HG03469 (cell line): ENCODE measurements at regions not wholly inside any gene's neighbourhood (a gene's known extent, or its start where the extent isn't known, plus 50 kb on each side); places are given as distances from the start of the nearest gene placed in this dataset.
"Not testable (repeated sequence)": the region's sequence is repeated elsewhere in the genome, so short reads cannot be mapped to it uniquely, and the experiment has no call there.

Experiments
- ATAC-seq: cut with Tn5 transposase; IDR thresholded peaks from one replicate; pipeline ENCODE4 v1.9.1; 2021; ENCODE audit warnings: mild to moderate bottlenecking, moderate library complexity, moderate number of reproducible peaks; ENCODE audit not compliant: unreplicated experiment

DNA sequence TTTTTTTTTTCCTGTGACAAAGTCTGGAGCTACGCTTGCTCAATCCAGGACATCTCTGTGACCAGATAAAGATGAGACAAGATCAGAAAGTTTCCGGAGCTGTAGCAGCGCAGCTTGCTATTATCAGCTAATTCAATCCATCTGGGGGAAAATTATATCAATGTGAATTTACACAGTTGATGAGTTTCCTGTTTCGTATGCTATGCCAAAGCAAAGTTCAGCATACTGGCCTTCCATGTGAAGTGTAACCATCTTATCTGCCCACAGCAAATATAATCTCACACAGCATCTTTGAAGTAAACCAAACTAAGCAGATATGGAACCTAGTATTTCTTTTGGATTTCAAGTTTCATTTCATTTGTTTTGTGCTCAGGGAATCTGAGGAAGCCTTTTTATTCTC lies 1767.7 kb downstream of the EFNA5 start:
- ATAC-seq, result no peak

DNA sequence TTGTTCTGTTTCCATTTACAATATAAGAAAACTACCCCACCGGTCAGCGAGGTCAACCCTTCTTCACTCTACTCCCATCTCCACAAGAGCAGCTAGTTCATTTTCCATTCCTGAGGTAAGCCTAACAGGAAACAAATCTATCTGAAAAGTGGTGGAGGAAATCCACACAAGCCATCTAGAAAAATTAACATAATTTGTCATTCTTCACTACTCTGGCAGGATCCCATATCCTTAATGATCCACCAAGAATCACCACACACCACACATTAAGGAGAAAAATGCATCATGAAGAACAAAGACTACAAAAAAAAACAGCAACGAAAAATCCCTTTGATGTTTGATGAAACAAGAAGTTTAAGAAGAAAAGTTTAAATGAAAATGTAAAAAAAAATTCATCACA lies 1771.0 kb downstream of the EFNA5 start:
- ATAC-seq, result no peak

DNA sequence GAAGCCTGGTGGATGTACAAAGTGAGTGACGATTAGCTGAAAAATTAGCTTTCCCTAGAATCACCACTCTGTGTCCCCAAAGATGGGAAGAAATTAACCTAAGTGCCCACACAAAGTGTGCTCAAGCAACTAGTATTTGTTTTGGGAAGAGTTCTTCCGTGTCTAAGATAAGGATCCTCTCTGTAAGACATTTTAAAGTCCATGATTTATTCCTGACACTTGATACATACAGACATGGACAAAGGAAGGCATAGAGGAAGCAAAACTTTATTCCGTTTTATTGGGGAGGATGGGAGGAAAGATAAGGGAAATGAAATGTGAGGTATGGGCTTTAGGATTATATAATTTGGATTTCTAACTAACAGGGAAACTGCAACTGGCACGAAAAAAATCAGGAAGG lies 1772.6 kb downstream of the EFNA5 start:
- ATAC-seq, result no peak

DNA sequence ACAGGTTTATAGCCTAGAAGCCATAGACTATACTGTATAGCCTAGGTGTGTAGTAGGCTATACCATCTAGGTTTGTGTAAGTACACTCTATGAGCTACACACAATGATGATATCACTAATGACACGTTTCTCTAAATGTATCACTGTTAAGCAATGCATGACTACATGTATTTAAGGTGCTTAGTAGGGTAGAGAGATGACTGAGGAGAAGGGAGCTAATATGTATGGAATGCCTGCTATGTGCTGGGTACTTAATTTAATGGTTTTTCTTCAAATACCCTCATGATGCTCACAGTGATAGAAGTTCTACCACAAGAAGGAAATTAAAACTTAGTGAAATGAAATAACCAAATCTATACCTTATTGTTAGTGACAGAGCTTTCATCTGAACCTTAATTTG lies 1785.5 kb downstream of the EFNA5 start:
- ATAC-seq, result no peak

DNA sequence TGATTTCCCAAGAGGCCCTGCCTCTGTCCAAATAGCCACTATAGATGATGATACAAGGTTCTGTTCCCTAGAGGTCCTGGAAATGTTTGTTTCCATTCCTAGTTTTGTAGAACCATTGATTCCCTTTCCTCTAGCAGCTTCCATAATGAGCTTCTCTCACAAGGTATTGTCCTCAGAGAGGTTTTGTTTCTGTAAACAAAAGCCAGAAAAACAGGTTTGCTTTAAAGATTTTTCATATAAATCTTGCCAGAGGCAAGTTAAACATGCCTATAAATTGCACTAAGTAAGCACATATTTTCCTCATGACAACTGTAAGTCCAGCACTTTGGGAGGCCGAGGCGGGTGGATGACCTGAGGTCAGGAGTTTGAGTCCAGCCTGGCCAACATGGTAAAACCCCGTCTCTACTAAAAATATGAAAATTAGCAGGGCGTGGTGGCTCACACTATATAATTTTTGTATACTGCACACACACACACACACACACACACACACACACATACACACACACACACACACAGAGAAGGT lies 1787.7 kb downstream of the EFNA5 start:
- no peak for ATAC-seq

DNA sequence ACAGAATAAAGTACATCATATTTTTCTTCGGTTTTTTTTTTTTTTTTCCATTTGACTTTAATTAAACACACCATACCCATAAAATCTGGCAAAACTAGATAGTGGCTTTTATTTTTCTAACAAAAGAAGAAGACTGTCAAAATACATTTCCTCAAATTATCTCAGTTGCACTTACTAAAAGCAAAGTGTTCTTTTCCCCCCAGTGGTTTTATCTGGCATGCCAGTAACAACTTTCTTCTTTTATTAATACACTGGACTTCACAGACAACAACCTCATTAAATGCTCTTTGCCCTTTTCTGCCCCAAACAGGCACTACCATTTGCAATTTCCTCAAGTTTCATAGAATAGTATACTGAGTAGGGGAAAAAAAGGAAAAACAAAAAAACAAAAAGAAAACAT lies 1792.3 kb downstream of the EFNA5 start:
- no peak for ATAC-seq

DNA sequence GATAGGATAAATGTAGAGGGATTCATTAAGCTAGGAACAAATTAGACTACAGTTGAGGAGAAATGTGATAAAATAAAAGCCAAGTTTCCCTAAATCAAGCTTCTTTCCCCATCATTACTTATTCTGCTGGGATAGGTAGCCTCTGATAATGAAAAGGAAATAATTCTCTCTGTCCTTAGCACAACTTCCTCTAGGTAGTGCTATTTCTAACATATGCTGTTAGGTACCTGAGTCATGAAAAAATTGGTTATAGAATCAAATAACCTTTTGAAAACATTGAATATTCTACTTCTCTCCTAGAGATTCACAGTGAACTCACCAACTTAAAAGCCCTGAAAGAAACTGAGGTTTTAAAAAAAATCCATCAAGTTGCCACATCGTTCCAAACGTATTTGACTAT lies 1793.1 kb downstream of the EFNA5 start:
- ATAC-seq, result no peak

DNA sequence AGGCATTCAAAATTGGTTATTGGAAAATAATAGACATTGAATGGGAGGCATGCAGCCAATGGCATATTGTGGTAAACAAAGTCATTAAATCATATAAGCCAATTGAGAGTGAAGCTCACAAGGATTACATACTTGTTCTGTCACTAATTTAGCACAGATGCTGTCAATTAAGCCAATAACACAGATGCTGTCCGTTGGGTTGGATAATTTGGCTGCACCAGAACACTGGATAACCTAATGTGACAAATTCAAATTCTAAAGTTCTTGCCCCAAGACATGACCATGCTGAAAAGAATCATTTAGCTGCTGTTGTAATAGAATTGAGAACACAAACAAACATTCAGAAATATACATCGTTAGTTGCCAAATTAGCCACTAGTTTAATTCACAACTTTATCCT lies 1796.4 kb downstream of the EFNA5 start:
- no peak for ATAC-seq

DNA sequence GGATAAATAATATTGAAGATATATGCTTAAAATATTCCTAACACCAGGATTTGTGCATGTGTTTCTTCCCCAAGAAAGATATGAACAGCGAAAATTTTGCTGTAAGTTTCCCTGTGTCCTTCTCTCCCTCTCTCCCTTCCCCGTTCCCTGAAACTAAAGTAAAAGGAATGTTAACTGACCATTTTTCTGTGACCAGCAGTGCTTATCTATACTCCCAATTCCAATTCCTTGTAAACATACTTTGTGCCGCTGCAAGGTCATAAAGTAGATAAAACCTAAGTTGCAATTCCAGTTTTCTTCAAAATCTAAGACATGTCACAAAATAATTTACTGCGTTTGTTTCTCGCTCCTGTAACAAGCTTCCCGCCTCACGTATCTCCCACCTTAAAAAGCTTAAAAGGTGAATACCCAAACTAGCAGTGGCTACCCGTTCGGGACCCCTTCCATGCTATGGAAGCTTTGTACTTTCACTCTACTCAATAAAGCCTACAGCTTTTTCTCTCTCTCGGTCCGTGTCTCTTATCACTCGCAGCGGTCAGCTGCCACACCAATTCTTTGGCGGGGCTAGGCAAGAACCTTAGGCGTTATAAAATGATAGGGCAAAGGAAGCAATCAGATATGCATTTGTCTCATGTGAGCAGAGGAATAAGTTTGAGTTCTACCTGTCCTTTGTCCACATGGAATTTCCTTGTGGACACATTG lies 1798.0 kb downstream of the EFNA5 start:
- ATAC-seq, result no peak

DNA sequence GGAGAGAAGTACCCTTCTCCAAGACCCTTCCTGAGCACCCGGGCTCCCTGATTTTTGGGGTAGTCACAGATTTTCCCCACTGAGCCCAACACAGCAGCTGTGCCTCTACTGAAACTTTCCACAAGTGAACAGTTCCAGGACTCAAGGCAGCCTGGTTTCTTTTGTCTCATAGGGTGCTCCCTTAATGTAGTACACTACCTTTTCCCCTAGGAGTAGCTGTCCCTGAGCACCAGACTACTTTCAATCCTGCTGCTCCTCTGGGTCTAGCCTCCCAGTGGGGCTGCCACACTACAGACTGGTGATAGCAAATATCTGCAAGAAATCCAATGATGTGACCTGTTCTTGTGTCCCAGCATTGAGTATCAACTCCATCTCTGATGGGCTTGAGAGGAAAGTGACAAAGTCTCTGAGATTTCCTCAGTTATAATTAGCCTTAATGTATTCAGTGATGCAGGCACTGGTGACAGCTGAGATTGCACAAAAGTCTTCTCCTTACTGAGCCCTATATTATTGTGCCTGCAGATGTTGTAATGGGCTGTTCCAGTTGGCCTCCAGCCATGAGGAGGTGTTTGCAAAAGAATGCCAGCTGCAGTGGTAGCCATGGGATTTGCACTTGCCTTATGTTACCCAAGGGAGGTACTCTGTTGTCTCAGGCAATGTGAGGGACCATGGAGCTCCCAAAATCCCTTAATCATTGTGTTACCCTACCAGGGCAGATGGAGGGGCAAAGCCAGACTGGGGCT lies 1802.5 kb downstream of the EFNA5 start:
- ATAC-seq, result no peak

DNA sequence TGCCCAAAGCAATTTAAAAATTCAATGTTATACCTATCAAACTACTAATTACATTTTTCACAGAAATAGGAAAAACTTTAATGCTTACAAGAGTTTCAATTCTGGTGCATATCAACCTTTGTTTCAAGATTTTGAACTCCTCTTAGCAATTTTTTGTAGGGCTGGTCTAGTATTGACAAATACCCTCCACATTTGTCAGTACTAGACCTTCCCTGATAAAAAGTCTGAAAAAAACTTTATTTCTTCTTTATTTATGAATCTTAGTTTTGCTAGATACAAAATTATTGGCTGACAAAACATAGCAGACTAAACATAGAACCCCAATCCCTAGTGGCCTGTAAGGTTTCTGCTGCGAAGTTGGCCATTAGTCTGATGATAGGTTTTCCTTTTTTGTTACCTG lies 1804.9 kb downstream of the EFNA5 start:
- ATAC-seq, result no peak

DNA sequence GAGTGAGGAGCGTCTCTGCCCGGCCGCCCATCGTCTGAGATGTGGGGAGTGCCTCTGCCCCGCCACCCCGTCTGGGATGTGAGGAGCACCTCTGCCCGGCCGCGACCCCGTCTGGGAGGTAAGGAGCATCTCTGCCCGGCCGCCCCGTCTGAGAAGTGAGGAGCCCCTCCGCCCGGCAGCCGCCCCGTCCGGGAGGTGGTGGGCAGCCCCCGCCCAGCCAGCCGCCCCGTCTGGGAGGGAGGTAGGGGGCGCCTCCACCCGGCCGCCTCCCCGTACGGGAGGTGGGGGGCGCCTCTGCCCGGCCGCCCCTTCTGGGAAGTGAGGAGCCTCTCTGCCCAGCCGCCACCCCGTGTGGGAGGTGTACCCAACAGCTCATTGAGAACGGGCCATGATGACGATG lies 1811.4 kb downstream of the EFNA5 start:
- ATAC-seq, result not testable (repeated sequence)

DNA sequence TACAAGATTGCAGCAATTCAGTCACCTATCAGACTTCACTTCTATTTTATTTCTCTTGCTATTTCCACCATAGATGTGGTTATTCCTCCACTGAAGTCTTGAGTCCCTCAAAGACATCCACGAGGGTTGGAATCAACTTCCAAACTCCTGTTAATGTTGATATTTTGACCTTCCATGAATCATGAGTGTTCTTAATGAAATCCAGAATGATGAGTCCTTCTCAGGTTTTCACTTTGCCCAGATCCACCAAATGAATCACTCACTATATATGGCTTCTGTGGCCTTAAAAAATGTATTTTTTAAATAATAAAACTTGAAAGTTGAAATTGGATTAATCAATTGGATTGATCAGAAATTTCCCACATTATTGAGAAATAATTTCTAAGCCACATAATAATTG lies 1821.0 kb downstream of the EFNA5 start:
- ATAC-seq, result no peak

DNA sequence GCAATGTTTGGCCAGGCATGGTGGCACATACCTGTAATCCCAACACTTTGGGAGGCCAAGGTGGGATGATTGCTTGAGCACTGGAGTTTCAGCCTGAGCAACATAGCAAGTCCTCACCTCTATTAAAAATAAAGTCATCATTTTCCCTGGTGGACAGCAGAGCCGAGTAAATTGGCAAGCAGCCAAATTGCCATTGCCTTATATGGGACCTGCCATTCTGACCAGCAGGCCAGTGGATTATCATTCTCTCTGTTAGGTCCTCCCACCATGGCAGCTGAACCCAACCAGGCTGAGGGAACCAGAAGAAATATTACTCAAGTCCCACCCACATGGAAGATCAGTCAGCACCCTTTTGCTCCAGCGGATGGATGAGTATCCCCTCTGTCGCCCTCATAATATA lies 1829.9 kb downstream of the EFNA5 start:
- ATAC-seq, result no peak

DNA sequence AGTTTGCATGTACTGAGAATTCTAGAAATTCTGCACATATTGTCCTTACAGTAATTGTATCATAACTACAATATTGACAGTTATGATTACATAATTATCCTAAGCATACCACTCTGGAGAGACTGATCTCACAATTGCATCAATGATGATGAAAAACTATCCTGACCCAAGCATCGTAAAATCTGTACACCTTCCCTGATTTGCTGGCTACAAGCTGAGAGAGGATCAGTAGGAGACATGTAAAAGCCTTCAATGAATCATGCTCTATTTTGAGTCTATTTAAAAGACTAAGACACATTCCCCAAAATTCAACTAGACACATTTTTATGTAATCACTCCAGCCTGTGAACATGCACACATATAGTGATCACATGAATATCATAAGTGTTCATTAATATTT lies 1833.8 kb downstream of the EFNA5 start:
- ATAC-seq, result no peak

DNA sequence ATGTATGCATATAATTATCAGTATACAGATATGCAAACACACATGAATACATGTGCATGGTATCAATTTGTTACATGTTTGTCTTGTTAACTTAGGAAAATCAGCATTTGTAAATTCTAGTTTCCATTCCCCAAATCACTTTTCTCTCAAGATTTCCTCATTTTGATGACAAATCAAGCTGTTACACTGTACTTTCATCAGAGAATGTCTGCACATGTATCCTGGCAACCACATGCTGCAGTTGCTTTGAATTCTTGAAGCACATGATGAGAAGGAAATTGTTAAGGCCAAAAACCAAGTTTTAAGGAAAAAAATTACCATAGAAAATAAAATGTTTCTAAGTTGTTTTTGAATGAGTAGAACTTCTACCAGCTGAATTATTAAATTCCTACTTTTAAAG lies 1834.5 kb downstream of the EFNA5 start:
- no peak for ATAC-seq

DNA sequence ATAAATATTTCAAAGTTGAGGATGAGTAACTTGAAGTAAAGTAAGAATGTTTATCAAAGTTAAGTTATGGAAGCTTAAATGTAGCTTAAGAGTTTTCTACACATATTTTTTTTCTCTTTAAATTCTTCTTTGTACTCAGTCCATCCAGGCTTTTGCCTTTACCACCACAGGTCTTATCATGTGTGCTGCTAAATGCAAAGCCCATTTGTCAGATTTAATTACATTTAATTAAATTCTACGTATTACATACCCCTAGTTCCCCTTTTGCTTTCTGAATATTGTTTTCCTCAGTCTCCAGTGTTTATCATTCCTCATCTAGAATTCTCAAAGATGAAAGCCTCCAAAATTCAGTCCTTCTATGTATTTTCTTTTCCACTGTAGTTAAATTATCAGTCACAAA lies 1841.9 kb downstream of the EFNA5 start:
- no peak for ATAC-seq

DNA sequence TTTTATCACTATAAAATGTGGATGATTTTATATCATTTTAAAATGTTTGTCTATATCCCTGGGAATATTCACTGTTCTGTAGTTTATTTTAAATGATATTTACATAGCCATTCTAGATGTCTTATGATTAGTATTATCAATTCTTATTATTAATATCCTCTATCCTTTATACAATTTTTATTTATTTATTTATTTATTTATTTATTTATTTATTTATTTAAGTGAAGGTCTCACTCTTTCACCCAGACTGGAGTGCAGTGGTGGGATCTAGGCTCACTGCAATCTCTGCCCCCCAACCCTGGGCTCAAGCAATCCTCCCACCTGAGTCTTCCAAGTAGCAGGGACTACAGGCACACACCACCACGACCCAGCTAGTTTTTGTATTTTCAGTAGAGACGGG lies 1848.9 kb downstream of the EFNA5 start:
- no peak for ATAC-seq

DNA sequence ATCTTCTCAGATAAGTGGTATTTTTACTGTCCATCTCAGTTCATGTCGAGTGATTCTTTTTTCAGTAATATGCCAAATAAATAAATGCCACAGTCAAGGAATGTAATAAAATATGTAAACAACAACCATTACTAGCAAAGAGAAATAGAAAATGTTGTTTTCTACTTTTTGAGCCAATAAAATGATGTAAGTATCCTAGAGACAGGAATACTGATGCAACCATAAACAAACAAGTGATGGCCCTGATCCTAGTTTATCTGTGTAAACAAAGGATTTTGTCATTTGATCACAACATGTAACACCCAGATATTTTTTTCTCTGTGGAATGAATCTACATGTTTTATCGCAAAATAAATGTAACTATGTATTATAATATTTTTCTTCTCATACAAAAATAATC lies 1852.8 kb downstream of the EFNA5 start:
- no peak for ATAC-seq

DNA sequence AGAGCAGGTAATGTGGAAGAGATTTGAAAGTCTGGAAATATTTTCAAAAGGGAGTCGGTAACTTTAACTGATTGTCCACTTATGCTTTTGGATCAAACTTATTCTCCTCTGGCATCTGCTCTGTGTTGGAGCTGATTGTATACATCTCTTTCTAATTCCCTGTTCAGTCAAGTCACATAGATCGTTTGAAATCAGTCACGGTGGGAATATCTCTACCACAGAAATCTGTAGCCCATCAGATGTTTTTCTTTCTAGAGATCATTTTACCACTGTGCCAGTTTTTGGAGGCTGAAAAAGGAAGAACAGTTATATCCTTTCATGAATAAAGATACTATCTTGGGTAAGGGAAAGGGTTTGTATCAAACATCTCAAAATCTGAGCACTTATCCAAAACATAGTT lies 1853.3 kb downstream of the EFNA5 start:
- no peak for ATAC-seq

DNA sequence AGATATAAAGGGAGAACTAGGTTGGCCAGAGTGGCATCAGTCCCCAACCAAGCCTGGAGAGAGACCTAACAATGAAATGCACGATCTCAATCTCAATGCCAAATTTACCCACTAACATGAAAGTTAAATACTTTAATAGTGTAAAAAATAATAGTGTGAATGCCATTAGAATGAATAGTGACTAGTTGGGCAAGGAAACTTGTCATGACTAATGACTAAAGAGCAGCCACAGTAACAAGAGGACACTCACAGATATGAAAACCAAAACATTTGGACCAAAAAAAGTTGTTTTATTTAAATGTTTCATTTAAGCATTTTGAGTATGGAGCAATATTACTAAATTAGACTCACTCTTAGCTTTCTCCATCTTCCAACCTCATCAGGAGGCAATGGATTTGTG lies 1853.8 kb downstream of the EFNA5 start:
- no peak for ATAC-seq

DNA sequence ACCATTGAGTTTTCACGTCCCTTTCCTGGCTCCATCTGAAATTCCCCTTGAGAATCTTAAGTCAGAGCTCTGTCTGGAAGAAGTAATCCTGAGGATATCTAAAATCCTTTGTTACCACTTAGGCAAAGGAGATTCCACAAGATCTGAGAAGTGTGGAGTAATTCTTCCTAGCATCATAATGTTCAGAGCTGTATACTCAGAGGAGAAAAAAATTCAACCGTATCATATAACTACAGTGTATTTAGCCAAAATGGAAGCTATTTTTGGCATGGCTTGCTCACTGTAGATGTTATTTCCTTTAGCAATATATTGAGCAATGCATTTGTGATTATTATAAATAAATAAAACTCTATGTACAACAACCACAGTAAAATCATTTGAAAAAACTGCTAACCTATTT lies 1858.4 kb downstream of the EFNA5 start:
- no peak for ATAC-seq

DNA sequence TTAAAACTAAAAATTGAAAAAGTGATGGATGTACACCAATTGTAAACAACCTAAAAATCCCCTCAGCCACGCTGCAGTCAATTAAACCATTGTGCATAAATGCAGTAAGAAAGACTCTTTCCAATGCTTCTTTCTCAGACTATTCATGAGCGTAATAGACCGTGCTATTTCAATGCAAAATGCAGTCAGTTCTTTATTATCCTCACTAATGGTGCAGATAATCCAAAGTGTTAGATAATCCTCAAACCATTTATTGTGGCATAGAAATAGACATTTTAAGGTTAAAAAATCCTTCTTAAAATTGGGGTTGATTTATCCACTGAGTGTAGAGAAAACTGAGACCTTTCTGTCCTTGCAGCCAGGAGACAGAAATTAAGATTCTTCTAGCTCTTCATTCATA lies 1862.8 kb downstream of the EFNA5 start:
- ATAC-seq, result no peak
